ENCODE measurements at regions not wholly inside any gene's neighbourhood (a gene's known extent, or its start where the extent isn't known, plus 50 kb on each side); places are given as distances from the start of the nearest gene placed in this dataset.

- no peak overlapping the region for H3K27ac ChIP-seq (ENCODE audit: low read depth, low read length)
- TF ChIP-seq CTCF (conservative IDR thresholded peaks at IDR 0.05): no peak
- H3K27ac Mint-ChIP-seq: no peak overlapping the region
- no peaks in the 10 kb centered on the region for H3K4me1 ChIP-seq (ENCODE audit: control insufficient read depth, insufficient read depth, low read length)
- WGBS, 2 experiments (ENCODE audit: insufficient coverage in 1 of 2, insufficient read length in 1 of 2): 80 to 93% methylated on average over 1 to 3 of the region's 3 CpGs
- H3K27me3 Mint-ChIP-seq (ENCODE audit: insufficient read depth): no peaks in the 10 kb centered on the region
- no peak overlapping the region for H3K4me3 ChIP-seq (ENCODE audit: low read length)
- H3K27me3 ChIP-seq (ENCODE audit: control insufficient read depth, insufficient read depth, low read length, poor library complexity, severe bottlenecking): no peaks in the 10 kb centered on the region
- H3K4me1 Mint-ChIP-seq: no peaks in the 10 kb centered on the region
- H3K9me3 ChIP-seq (ENCODE audit: control insufficient read depth, low read length): no peaks in the 10 kb centered on the region
- H3K4me3 Mint-ChIP-seq: no peak overlapping the region
- no peaks in the 10 kb centered on the region for H3K36me3 Mint-ChIP-seq (ENCODE audit: low read depth)
- H3K9ac ChIP-seq (ENCODE audit: extremely low read depth, low read length, poor library complexity, severe bottlenecking): no peak overlapping the region
- peaks cover 3% of the 10 kb centered on the region for H3K9me3 Mint-ChIP-seq
- no peak for DNase-seq
- H3K36me3 ChIP-seq (ENCODE audit: control insufficient read depth, insufficient read depth, low read length): no peaks in the 10 kb centered on the region
Measured at GRCh38 chr6:9999796-10000195, 415.1 kb downstream of the TFAP2A start.

- Mint-ChIP-seq H3K36me3 (ENCODE audit: low read depth) (no peaks in the 10 kb centered on the region), H3K27me3 (ENCODE audit: insufficient read depth) (no peaks in the 10 kb centered on the region), H3K9me3 (peaks cover 8% of the 10 kb centered on the region), H3K4me1 (no peaks in the 10 kb centered on the region), H3K4me3 (no peak overlapping the region), H3K27ac (no peak overlapping the region)
- Histone ChIP-seq H3K4me3 (ENCODE audit: low read length) (no peak overlapping the region), H3K9me3 (ENCODE audit: control insufficient read depth, low read length) (peaks cover 10% of the 10 kb centered on the region), H3K27me3 (ENCODE audit: control insufficient read depth, insufficient read depth, low read length, poor library complexity, severe bottlenecking) (no peaks in the 10 kb centered on the region), H3K9ac (ENCODE audit: extremely low read depth, low read length, poor library complexity, severe bottlenecking) (no peak overlapping the region), H3K36me3 (ENCODE audit: control insufficient read depth, insufficient read depth, low read length) (no peaks in the 10 kb centered on the region), H3K4me1 (ENCODE audit: control insufficient read depth, insufficient read depth, low read length) (no peaks in the 10 kb centered on the region), H3K27ac (ENCODE audit: low read depth, low read length) (no peak overlapping the region)
- TF ChIP-seq CTCF (conservative IDR thresholded peaks at IDR 0.05): no peak
- DNase-seq: no peak
- 88% methylated on average over 1 to 2 of the region's 2 CpGs for WGBS, 2 experiments (ENCODE audit: insufficient coverage in 1 of 2, insufficient read length in 1 of 2)
Measured at GRCh38 chr6:9986273-9986672, 428.6 kb downstream of the TFAP2A start.

- peaks cover 8% of the 10 kb centered on the region for H3K9me3 Mint-ChIP-seq
- Histone ChIP-seq H3K4me3 (ENCODE audit: low read length) (no peak overlapping the region), H3K9ac (ENCODE audit: extremely low read depth, low read length, poor library complexity, severe bottlenecking) (no peak overlapping the region), H3K27me3 (ENCODE audit: control insufficient read depth, insufficient read depth, low read length, poor library complexity, severe bottlenecking) (no peaks in the 10 kb centered on the region), H3K36me3 (ENCODE audit: control insufficient read depth, insufficient read depth, low read length) (no peaks in the 10 kb centered on the region), H3K27ac (ENCODE audit: low read depth, low read length) (no peak overlapping the region), H3K4me1 (ENCODE audit: control insufficient read depth, insufficient read depth, low read length) (no peaks in the 10 kb centered on the region), H3K9me3 (ENCODE audit: control insufficient read depth, low read length) (peaks cover 10% of the 10 kb centered on the region)
- no peak for DNase-seq
- H3K4me1 Mint-ChIP-seq: no peaks in the 10 kb centered on the region
- no peaks in the 10 kb centered on the region for H3K36me3 Mint-ChIP-seq (ENCODE audit: low read depth)
- TF ChIP-seq CTCF (conservative IDR thresholded peaks at IDR 0.05): no peak
- H3K4me3 Mint-ChIP-seq: no peak overlapping the region
- no peak overlapping the region for H3K27ac Mint-ChIP-seq
- no peaks in the 10 kb centered on the region for H3K27me3 Mint-ChIP-seq (ENCODE audit: insufficient read depth)
Measured at GRCh38 chr6:9985481-9985880, 429.4 kb downstream of the TFAP2A start.

All from endodermal cell (in vitro differentiated cells).